Right lobe of liver (tissue), 6 donors: ENCODE measurements at regions not wholly inside any gene's neighbourhood (a gene's known extent, or its start where the extent isn't known, plus 50 kb on each side); places are given as distances from the start of the nearest gene placed in this dataset.
A peak's percentile ranks its signal among the peaks of the same experiment; 100 is the strongest.
"Not testable (repeated sequence)": the region's sequence is repeated elsewhere in the genome, so short reads cannot be mapped to it uniquely, and the experiment has no call there.

Source experiments
- ATAC-seq, 4 donors: fragments of 200-7000 bp; cut with Tn5 transposase; one replicate each; pipeline ENCODE4 v1.9.1; 2020; ENCODE audit warnings: mild to moderate bottlenecking in 4 of 4, moderate library complexity in 4 of 4
- DNase-seq, 3 donors: peaks; one replicate each; pipeline ENCODE4 v3.0.0-alpha.2; 2020
- H3K27ac ChIP-seq, 3 donors: fragments of 200-600 bp; one replicate each; pipeline ENCODE4 v1.8.0; 2022
- H3K27me3 ChIP-seq, 2 donors: fragments of 200-600 bp; one replicate each; pipeline ENCODE4 v1.8.0; 2022
- H3K36me3 ChIP-seq, 4 donors: fragments of 200-600 bp; sonication (generic) in 1 of 4; one replicate each; pipeline versions ENCODE4 v1.5.1 to v1.8.0; 2017 to 2022; ENCODE audit warnings: control low read depth in 1 of 4
- H3K4me1 ChIP-seq, 4 donors: fragments of 200-600 bp; sonication (generic) in 1 of 4; one replicate each; pipeline versions ENCODE4 v1.5.1 to v1.8.0; 2017 to 2022; ENCODE audit warnings: control low read depth in 1 of 4
- H3K4me3 ChIP-seq, 3 donors: fragments of 200-600 bp; one replicate each; pipeline ENCODE4 v1.8.0; 2022
- H3K9me3 ChIP-seq, 4 donors: fragments of 200-600 bp; sonication (generic) in 1 of 4; one replicate each; pipeline versions ENCODE4 v1.5.1 to v1.8.0; 2017 to 2022; ENCODE audit warnings: control low read depth in 1 of 4
- CTCF ChIP-seq, 4 donors: fragments of 200-600 bp in 3 of 4; fragments of 450-650 bp in 1 of 4; IDR thresholded peaks; one replicate each; pipeline versions ENCODE4 v1.5.1 to v1.8.0; 2016 to 2022; ENCODE audit warnings: antibody characterized with exemption in 4 of 4, mild to moderate bottlenecking in 2 of 4
- WGBS: methylation state at CpG from one replicate; pipeline ENCODE4 v1.1.6; 2018; ENCODE audit warnings: low coverage, low lambda C conversion rate; ENCODE audit not compliant: insufficient coverage; ENCODE audit errors: missing lambda C conversion rate; 5-methylcytosine and 5-hydroxymethylcytosine counted together
- intact Hi-C, 2 donors: fragments of 100-400 bp; cut with DNase I; formaldehyde crosslinking; loops; one replicate each; pipeline versions ENCODE4 v1.11.2 to v1.14.1; 2022
- small RNA-seq, 2 experiments: library from RNA; depleted of rRNA; stranded (forward); fragments of <200 nt; gene quantifications; one replicate each; pipeline ENCODE3, GENCODE V24; 2016
- donor health status: DM: no; HTN: yes; CAD: no.
- donor health status: DM: no; HTN: no; CAD: no.
- donor health status: DM: no; HTN: no; CAD: no.
- donor health status: DM: no; HTN: yes; CAD: no.
- donor health status: DM: no; HTN: yes; CAD: no.

GRCh38 chr9:41643571-41644279 is 454.6 kb upstream of the ZNG1F start:
- H3K27ac ChIP-seq, H3K27me3 ChIP-seq, H3K4me1 ChIP-seq, intact Hi-C loops, H3K36me3 ChIP-seq, H3K9me3 ChIP-seq: not testable (repeated sequence)
- peak in 1 of 4 donors; percentile 7 for TF ChIP-seq CTCF (IDR thresholded peaks at IDR 0.05)
- DNase-seq (peak in 1 of 3 donors; percentile 60), ATAC-seq (peak in 2 of 4 donors; percentile 93 to 95)
- WGBS, result 14% methylated on average over 8 of the region's 55 CpGs
- H3K4me3 ChIP-seq, result peak overlapping the region in 1 of 3 donors; percentile 39

DNA sequence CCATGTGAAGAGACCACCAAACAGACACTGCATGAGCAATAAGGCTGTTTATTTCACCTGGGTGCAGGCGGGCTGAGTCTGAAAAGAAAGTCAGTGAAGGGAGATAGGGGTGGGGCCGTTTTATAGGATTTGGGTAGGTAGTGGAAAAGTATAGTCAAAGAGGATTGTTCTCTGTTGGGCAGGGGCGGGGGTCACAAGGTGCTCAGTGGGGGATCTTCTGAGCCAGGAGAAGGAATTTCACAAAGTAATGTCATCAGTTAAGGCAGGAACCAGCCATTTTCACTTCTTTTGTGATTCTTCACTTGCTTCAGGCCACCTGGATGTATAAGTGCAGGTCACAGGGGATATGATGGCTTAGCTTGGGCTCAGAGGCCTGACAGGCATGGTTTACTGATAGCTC is 444.6 kb upstream of the ZNG1F start:
- H3K9me3 ChIP-seq, H3K27me3 ChIP-seq, intact Hi-C loops, H3K4me1 ChIP-seq, H3K4me3 ChIP-seq, H3K36me3 ChIP-seq, H3K27ac ChIP-seq, ATAC-seq, DNase-seq: not testable (repeated sequence)
- WGBS, result 46% methylated on average over 3 of the region's 3 CpGs

GRCh38 chr9:41623666-41624065 is 434.5 kb upstream of the ZNG1F start:
- not testable (repeated sequence) for DNase-seq
- 60% methylated on average over 7 of the region's 10 CpGs for WGBS

DNA sequence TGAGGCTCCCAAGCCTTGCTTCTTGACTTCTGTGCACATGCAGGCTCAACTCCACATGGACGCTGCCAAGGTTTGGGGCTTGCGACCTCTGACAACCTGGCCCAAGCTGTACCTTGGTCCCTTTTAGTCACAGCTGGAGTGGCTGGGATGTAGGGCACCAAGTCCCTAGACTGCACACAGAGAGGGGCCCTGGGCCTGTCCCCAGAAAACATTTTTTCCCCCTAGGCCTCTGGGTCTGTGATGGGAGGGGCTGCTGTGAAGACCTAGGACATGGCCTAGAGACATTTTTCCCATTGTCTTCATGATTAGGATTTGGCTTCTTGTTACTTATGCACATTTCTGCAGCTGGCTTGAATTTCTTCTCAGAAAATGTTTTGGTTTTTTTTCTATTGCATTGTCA is 430.1 kb upstream of the ZNG1F start:
- H3K9me3 ChIP-seq, DNase-seq, ATAC-seq, intact Hi-C loops, H3K27ac ChIP-seq, H3K36me3 ChIP-seq, H3K27me3 ChIP-seq, H3K4me1 ChIP-seq, H3K4me3 ChIP-seq: not testable (repeated sequence)
- no CpG with 5 or more reads among the region's 2 CpGs for WGBS

More at GRCh38 chr9:41623666-41624065, 434.5 kb upstream of the ZNG1F start:
- H3K27ac ChIP-seq, H3K36me3 ChIP-seq, H3K27me3 ChIP-seq, ATAC-seq, intact Hi-C loops, H3K9me3 ChIP-seq, H3K4me1 ChIP-seq, H3K4me3 ChIP-seq: not testable (repeated sequence)

DNA sequence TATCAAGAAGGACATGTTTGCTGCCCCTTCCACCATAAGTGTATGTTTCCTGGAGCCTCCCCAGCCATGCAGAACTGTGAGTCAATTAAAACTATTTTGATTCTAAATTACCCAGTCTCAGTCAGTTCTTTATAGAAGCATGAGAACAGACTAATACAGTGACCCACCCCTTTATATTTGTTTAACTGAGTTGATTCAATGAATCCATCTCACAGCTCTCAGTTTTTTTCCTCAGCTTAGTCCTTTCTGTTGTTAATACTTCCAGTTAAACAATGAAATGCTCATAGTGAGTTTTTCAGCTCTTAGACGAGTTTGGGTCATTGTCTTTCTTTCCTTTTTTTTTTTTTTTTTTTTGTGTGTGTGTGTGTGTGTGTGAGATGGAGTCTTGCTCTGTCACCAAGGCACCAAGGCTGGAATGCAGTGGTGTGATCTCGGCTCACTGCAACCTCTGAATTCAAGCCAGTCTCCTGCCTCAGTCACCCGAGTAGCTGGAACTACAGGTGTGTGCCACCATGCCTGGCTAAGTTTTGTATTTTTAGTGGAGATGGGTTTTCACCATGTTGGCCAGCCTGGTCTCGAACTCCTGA is 417.9 kb upstream of the ZNG1F start:
- intact Hi-C loops, H3K27ac ChIP-seq, ATAC-seq, H3K9me3 ChIP-seq, H3K27me3 ChIP-seq, H3K4me3 ChIP-seq, H3K4me1 ChIP-seq, DNase-seq, H3K36me3 ChIP-seq: not testable (repeated sequence)
- WGBS, result 40% methylated on average over 1 of the region's 4 CpGs

- H3K9me3 ChIP-seq, intact Hi-C loops, H3K4me3 ChIP-seq, ATAC-seq, H3K27me3 ChIP-seq, H3K36me3 ChIP-seq, DNase-seq, H3K27ac ChIP-seq, H3K4me1 ChIP-seq: not testable (repeated sequence)
- WGBS, result 17% methylated on average over 1 of the region's 1 CpG
Observed at GRCh38 chr9:41565572-41565971, 376.5 kb upstream of the ZNG1F start.

Small RNA genes lying in the stretch of these regions (small RNA-seq; reads per million reads assigned to genes)
- 0 reads per million in 2 experiments for gene AL591926.1
- gene AL591926.4, result 0 reads per million in 2 experiments
- 0 reads per million in 2 experiments for gene AL591926.5
- 0 reads per million in 2 experiments for gene AL591926.6
- 0 reads per million in 2 experiments for gene AL591926.8
- gene AL591926.9, result 0 reads per million in 2 experiments
- 0 reads per million in 2 experiments for gene RF00019
- gene RF00156, result 0 reads per million in 2 experiments
- gene RN7SL565P, result 0 reads per million in 2 experiments
